Kidney epithelial cell (primary cell): ENCODE measurements at regions not wholly inside any gene's neighbourhood (a gene's known extent, or its start where the extent isn't known, plus 50 kb on each side); places are given as distances from the start of the nearest gene placed in this dataset.

ENCODE experiments used
- DNase-seq: peaks from one replicate; pipeline ENCODE4 v3.0.0-alpha.2; 2010; ENCODE audit warnings: low read depth
- H3K27me3 ChIP-seq: 2 replicates; pipeline ENCODE4 v1.6.0; 2011; ENCODE audit warnings: low read length; ENCODE audit not compliant: control insufficient read depth, insufficient read depth
- H3K36me3 ChIP-seq: 2 replicates; pipeline ENCODE4 v1.5.1; 2011; ENCODE audit warnings: low read length; ENCODE audit not compliant: control insufficient read depth, insufficient read depth
- H3K4me3 ChIP-seq: 2 replicates; pipeline ENCODE4 v1.5.1; 2011; ENCODE audit warnings: low read depth, mild to moderate bottlenecking, control low read depth, low read length
- TF ChIP-seq, protein P1 (sequence below): IDR thresholded peaks from 2 replicates; pipeline ENCODE4 v1.5.1; 2011; ENCODE audit warnings: mild to moderate bottlenecking, moderate library complexity, low read length, control low read depth, inconsistent platforms; ENCODE audit not compliant: insufficient read depth, poor library complexity, severe bottlenecking

DNA sequence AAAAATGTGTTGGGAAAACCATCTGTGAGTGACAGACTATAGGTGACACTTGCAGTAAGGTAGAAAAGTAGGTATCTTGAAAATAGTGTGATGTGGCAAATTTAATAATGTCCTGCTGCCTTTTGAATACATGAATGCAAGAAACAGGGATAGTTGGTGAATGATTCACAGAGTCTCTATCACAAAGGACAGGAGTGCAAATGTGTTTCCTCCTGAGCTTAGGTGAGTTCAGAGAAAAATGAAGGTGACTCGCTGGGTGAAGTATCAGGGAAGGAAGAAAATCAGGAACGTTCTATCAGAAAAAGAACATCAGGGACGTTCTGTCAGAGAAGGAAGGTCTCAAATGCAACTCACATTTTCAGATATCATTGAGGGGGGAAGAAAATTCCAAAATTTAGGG is 557.8 kb upstream of the SLC35B3 start:
- no peak for DNase-seq
- H3K4me3 ChIP-seq: no peak overlapping the region
- H3K27me3 ChIP-seq: no peaks in the 10 kb centered on the region
- TF ChIP-seq, protein P1, sequence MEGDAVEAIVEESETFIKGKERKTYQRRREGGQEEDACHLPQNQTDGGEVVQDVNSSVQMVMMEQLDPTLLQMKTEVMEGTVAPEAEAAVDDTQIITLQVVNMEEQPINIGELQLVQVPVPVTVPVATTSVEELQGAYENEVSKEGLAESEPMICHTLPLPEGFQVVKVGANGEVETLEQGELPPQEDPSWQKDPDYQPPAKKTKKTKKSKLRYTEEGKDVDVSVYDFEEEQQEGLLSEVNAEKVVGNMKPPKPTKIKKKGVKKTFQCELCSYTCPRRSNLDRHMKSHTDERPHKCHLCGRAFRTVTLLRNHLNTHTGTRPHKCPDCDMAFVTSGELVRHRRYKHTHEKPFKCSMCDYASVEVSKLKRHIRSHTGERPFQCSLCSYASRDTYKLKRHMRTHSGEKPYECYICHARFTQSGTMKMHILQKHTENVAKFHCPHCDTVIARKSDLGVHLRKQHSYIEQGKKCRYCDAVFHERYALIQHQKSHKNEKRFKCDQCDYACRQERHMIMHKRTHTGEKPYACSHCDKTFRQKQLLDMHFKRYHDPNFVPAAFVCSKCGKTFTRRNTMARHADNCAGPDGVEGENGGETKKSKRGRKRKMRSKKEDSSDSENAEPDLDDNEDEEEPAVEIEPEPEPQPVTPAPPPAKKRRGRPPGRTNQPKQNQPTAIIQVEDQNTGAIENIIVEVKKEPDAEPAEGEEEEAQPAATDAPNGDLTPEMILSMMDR: no peak
- H3K36me3 ChIP-seq: no peaks in the 10 kb centered on the region

DNA sequence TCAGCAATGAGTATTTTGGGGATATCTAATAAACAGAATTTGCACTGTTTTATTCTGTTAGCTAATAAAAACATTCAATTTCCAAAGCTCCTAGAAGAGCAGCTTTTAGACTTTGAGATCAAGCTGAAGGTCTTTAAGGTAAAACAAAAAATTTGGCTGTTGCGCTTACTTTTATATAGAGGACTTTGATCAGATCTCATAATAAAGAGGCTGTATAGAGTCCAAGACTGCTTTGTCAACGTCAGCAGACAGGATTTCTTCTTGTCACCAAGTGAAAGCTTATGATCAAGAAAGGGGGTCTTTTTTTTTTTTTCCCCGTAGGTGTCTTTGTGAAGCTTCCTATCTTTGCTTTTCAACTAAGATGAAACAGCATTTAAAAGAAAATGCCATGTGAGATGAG is 556.5 kb upstream of the SLC35B3 start:
- TF ChIP-seq, protein P1: no peak
- H3K27me3 ChIP-seq: no peaks in the 10 kb centered on the region
- no peak overlapping the region for H3K4me3 ChIP-seq
- no peaks in the 10 kb centered on the region for H3K36me3 ChIP-seq
- DNase-seq: no peak

DNA sequence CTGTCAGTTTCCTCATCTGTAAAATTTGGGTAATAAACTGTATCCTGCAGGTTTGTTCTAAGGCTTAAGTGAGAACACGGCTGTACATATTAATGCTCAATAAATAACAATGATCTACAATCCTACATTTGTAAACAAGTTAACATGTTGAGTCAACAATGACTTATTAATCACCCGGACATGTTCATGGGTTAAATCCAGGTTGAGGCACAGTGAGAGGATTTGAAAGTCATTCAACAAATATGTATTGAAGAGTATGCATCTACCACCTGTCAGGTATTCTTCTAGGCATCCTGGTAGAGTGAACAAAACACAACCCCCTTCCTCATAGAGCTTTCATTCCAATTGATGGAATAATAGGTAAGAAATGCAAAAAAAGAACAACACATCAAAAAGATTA is 554.7 kb upstream of the SLC35B3 start:
- no peaks in the 10 kb centered on the region for H3K27me3 ChIP-seq
- TF ChIP-seq, protein P1: no peak

DNA sequence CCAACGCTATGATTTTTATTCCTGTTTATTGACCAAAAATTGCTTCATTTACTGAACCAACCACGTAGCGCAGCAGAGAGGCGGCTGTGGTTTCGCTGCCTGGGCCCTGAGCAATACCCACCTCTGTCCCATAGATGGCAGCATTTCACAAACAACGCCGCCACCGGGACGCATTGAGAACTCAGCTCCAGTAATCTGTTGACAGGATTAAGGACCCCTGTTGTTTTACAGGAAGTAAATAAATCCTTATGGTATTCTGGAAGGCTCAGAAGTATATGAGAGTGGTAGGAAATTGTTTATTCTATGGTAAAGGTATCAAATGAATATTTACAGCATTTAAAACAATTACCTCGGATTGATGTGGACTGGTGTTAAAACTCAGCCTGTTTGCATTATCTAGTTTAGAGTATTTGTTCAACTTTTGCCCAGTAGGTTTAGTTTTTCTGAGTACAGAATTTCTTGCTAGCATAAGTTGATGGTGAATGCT is 547.9 kb upstream of the SLC35B3 start:
- Histone ChIP-seq H3K4me3 (no peak overlapping the region), H3K36me3 (no peaks in the 10 kb centered on the region), H3K27me3 (no peaks in the 10 kb centered on the region)
- DNase-seq: no peak
- TF ChIP-seq, protein P1: peak; percentile 92

More for the DNA sequence above, 554.7 kb upstream of the SLC35B3 start:
- Histone ChIP-seq H3K36me3 (no peaks in the 10 kb centered on the region), H3K4me3 (no peak overlapping the region)
- no peak for DNase-seq

DNA sequence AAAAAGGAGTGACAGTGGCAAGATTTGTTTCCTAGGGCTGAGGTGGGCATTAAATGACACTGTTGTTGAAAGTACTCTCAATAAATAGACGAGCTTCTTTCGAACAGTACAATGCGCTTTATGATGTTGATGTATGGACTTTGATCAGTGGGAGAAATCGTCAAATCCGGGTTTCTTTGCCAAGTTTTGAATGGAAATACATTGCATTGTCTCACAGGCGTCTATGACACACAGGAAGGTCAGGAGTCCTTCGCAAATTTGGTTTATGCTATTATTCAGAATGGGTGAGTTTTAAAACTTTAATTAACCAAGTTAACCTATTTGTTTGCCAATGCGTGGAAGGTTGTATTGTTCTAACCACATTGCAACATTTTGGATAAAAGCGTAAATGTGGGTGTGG is 547.3 kb upstream of the SLC35B3 start:
- TF ChIP-seq, protein P1: no peak
- DNase-seq: no peak
- H3K4me3 ChIP-seq: no peak overlapping the region
- no peaks in the 10 kb centered on the region for H3K27me3 ChIP-seq
- H3K36me3 ChIP-seq: no peaks in the 10 kb centered on the region

DNA sequence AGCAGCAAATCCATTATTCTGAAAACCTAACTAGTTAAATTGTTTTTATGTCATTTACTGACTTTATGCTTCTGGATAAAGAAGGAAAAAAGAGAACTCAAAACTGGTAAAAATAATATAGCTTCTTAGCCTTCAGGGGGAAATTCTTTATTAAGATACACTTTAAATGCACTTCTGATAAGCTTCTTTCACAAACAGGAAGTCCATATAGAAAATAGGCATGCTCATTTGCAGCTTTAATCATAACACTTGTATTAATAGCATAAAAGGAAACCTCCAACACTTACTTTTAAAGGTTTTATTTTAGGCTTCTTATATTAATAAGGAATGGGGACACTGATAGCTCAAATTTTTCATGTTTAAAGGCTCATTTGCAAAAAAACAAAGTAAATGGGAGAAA is 538.0 kb upstream of the SLC35B3 start:
- DNase-seq: no peak
- no peak overlapping the region for H3K4me3 ChIP-seq
- no peaks in the 10 kb centered on the region for H3K27me3 ChIP-seq
- no peaks in the 10 kb centered on the region for H3K36me3 ChIP-seq
- TF ChIP-seq, protein P1: no peak
